HG03135 (cell line): ENCODE measurements at regions not wholly inside any gene's neighbourhood (a gene's known extent, or its start where the extent isn't known, plus 50 kb on each side); places are given as distances from the start of the nearest gene placed in this dataset.

ENCODE experiments used
- ATAC-seq: cut with Tn5 transposase; IDR thresholded peaks from one replicate; pipeline ENCODE4 v1.9.1; 2021; ENCODE audit warnings: mild to moderate bottlenecking, moderate library complexity; ENCODE audit not compliant: unreplicated experiment

DNA sequence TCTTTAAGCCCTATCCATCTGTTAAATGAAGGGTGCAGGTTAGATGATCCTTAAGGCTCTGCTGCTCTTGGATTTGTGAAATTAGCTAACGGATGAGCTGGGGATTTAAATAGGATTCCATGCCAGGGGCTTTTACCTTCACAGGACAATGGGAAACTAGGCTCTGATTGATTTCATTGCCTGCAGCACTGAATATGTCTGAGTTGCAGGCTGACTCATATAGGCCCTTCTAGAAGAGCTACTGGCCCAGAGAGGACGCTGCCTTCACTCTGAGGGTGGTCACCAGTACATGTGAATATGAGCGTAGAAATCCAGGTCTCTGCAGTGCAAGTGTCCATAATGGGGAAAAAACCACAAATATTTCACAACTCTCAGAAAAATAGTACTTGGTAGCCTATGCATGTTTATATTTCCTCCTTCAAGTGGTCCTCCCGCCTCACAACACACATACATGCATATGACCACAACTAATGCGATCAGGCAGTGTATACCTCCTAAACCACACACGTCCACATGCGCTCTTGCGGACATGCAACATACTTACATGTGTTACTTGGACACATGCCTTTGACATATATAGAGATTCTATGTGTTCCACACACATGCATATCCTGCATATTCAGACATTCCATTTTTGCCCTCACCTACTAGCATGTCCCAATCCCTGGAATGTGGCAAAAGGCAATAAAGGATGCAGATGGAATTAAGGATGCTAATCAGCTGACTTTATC is 233.8 kb upstream of the JUN start:
- no peak for ATAC-seq

DNA sequence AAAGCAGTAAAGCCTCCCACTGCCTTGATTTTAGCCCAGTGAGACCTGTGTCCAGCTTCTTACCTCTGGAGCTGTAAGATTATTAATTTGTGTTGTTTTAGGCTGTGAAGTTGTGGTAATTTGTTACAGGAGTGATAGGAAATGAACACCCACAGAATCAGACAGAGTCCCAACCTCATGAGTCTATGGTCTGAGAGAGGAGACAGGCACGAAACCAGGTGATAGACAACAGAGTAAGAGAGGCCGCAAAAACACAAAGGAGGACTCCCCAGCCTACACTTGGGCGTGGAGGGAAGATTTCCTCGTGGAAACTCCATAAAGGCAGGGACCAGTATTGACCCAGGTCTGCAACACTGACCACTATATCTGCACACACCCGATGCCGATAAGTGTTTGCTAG is 234.6 kb upstream of the JUN start:
- ATAC-seq = no peak

DNA sequence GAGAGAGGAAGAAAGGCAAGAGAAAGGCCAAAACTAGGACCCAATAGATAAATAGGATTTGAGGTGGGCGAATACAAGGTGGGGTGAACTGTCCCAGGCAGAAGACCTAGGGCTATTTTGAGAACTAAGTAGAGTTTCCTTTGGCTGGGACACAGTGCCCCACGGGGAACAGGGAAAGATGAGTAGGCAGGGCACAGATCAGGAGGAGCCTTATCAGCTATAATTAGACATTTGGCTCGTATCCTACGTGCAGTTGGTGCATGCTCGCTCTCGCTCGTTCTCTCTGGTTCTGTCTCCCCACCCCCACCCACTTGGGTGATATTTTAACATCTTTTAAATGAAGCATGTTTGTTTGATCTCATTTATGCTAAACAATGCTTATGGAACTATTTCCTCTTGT is 235.0 kb upstream of the JUN start:
- no peak for ATAC-seq

DNA sequence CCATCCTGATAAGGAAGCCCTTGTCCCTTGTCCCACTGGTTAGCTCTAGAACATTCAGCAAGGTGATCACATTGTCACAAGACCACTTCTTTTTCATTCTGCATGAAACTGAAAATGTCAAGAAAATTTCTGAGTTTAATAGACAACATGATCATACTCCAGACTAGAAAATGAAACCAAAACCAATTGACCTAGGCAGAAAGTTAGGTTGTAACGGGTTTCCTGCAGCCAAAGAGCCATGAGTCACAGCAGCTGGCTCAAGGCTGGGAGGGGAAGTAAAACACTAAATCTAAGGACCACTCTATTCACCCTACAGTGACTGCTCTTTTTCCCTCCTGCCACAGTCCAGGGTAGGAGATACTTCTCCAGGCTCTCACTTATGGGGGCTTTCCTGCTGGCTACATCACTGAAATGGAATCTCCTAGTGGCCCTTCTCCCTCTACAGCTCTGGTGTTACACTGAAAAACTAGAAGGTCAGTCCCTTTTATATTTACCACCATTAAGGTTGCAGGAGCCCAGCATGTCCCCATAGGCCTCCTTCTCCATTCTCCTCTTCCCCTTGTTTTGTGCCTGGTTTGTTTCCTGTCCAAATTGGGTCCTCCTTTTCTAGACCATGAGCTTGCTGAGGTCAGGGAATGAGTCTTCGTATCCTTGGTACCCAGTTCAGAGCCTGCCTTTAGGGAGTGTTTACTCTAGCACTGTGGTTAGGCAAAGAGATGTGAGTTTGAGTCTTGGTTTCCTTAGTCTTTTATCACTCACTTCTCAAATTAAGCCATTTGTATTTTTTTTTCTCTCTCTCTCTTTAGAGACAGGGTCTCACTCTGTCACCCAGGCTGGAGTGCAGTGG is 236.5 kb upstream of the JUN start:
- ATAC-seq = peak; percentile 88

DNA sequence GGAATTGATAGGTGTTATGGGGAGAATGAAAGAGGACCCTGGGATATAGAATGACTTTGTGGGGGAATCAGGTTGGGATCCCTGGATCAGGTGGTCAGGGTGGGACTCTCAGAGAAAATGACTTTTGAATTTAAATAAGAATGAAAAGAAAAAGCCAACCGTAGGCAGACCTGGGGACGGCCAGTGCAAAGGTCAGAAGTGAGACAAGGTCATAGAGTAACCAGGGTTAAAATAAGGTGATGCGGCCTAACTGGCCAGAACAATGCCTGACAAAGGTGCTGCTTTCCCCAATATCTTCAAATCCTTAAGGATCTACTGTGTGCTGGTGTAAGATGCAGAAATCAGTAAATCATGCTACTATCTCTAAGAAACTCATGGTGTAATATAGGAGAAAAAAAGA is 238.4 kb upstream of the JUN start:
- ATAC-seq = no peak

DNA sequence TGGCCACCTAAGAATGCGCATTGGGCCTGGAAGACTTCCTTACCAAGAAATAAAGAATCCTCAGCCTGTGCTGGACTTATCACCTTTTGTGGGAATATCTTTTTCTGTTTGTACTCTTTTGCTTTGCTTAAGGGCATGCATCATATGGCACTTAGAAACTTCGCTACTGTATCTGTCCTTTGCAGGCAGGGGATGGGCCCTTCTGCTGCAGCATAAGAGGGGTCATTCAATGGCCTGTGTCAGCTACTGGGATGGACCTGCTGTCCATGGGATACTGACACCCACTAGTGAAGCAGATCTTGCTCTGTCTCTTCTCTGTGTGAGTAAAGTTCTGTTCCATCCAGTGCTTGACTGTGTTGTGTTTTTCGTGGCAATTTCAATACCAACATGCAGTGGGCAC is 239.0 kb upstream of the JUN start:
- ATAC-seq = no peak

DNA sequence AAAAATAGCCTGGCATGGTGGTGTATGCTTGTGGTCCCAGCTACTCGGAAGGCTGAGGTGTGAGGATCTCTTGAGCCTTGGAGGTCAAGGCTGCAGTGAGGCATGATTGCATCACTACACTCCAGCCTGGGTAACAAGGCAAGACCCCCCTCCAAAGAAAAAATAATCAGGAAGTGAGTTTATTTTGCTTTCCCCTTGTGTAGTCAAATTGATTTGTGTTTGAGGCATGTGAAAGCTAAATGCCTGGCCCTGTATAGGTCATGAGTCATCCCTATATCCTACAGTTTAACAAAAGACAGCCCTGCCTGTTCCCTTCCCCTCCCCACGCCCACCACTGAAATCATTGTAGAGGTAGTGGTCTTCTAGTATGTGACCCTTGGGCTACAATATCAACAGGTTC is 241.4 kb upstream of the JUN start:
- no peak for ATAC-seq

DNA sequence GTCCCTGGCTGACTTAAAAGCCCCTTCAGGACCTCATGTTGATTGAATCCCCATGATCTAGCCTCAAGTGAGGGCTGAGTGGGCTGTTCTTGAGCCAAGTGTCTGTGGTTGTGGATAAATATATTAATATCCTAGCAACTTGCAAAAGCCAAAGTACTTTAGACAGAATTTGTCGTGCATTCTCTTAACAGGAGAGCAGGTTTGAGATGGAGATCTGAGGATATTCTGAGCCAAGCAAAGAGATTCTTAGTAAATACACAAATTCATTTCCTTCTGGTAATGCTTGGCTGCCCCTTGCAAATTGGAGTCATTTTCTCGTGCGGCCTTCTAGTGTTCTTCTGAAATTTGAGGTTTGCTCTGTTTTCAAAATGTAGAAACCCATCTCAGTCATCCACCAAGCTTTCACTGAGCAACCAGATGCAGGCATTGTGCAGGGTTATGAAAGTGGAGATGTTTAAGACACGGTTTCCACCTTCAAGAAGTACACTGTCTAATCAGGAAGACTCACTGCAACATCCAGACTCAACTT is 242.1 kb upstream of the JUN start:
- peak; percentile 91 for ATAC-seq

DNA sequence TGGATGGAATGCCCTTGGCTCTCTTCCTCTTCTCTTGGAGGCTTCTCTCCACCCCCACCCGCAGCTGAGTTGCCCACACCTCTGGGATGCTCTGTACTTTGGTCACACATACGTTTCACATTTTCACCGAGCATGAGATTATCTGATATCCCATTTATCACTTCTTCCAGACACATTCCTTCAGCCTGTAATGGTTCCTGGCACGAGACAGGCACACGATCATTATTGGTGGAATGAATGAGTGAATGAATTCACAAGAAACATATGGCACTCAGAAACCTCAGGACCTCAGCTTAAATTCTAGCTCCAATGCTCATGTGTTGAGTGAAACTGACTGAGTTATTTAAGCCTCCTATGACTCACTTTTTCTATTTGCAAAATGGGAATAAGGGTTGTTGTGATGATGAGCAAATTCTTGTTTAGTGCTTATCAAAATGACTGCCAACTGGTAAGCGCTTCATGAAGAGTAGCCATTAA is 242.7 kb upstream of the JUN start:
- no peak for ATAC-seq

DNA sequence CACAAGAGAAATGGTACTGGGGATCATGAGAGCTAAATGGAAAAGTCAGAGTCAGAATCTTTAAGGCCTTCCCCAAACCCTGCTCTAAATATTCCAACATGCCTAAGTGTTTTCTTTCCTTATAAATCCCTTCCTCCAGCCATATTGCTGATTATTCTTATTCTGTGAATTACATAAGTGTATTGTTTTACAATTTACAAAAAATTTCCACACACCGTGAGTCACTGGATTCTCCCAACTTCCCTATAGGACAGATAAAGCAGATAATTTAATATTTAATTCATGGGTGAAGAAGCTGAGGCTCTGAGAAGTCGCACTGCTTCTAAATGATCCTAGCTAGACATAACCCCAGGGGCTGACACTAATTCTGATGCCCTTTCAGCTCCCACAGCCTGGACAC is 243.3 kb upstream of the JUN start:
- ATAC-seq = no peak

DNA sequence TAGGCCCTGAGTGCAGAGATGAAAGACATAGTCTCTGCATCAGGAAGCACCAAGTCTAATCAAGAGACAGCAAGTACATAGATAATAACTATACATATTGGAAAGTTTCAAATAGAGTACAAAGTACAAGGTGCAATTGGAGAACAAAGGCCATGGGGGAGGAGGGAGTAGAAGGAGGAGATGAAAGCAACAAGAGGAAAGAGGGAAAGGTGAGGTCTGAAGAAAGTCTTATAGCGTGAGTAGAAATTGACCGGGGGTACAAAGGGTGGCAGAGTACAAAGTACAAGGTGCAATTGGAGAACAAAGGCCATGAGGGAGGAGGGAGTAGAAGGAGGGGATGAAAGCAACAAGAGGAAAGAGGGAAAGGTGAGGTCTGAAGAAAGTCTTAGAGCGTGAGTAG is 244.2 kb upstream of the JUN start:
- no peak for ATAC-seq

DNA sequence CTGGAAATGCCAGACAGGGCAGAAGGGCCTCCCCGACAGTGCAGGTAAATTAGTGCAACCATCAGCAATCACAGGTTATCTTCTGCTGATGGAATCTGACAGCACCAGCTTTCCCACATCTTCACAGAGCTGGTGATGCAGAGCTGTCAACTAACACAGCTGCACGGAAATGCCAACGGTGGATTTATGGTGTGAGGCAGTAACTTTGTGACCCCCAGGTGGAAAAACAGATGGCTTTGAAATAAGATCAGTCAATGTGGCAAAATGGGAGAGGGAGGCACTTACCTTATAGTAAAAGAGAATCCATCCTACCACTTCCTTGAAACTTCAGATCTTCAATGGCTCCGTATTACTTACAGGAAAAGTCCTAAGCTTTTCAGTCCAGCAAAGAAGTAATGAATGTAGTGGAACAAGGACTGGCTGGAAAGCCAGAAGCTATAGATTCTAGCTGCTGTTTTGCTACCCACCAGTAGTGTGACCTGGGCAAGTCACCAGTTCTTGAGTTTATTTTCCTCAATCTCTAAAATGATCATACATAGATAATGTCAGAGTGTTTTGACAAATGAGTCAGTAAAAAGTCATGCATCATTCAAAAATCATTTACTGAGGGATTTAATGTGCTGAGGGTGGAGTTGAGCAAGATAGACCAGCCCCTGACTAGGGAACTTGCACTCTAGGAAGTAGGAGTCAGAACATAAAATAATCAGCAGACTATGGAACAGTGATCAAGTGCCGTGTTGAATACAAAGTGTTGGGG is 245.7 kb upstream of the JUN start:
- ATAC-seq = no peak

DNA sequence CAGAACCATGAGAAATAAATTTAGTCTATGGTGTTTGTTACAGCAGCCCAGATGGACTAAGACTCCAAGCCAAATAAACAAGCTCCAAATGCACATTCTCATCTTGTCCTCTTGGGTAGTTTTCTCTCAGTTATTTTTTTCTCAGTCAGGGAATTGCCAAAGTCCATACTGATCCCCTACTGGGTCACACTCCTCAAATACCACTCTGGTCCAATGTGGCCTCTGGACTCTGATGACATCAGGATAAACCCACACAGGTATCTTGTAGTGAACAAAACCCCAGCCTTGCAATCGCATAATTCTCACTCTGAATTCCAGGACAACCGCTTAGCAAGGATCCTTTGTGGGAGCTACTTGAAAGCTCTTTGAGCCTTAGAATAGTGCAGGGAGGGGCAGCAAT is 248.4 kb upstream of the JUN start:
- ATAC-seq = no peak

DNA sequence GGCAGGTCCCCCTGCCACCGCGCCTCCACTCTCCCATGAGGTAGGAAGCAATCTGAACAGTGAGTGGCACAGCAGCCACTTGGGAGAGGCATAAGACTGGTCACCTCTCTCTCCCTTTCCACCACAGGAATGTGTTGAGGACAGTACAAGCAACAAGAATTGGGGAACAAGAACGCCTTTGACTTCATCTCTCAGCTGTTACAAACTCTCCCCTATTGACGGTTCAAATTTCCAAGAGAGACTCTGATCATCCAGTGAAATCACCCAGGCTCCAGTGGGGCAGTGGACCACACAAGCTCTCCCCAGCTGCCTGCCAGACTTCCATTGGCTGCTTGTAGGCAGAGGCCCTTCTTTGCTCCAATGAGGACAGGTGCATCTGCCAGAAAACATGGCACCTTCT is 249.9 kb upstream of the JUN start:
- ATAC-seq = no peak

DNA sequence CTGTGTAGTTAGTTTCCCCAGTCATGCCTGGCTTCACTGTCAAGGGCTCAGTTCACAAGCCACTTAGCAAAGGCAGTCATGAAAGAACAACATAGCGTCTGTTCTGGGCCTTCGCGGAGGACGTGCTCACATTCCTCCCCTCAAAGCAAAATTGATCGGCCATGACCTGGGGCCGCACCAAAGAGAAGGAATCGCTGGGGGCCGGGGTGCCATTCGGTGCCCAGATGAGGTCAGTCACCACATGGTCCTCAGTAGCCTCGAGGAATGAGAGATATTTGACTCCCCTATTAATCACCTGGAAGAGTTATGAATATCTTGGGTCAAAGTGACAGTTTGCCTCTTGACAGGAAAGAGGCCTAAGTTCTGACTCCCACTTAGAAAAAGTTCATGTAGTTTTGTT is 251.1 kb upstream of the JUN start:
- no peak for ATAC-seq

DNA sequence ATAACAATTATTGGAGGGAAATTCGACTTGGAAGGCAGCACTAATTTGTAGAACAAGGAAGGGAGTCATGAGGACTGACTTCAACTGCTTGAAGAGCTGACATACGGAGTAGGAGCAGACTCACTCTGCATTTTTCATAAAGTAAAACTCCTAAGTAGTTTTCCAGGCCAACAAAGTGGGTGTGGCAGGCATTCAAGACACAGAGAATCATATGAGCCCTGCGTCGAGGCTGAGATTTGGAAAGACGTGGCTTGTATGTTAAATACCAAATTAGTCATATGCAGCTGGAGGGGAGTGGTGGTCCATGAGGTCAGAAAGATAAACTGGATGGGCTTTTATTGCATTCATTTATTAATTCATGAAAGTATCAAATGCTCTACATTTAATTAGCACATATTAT is 255.7 kb upstream of the JUN start:
- no peak for ATAC-seq

DNA sequence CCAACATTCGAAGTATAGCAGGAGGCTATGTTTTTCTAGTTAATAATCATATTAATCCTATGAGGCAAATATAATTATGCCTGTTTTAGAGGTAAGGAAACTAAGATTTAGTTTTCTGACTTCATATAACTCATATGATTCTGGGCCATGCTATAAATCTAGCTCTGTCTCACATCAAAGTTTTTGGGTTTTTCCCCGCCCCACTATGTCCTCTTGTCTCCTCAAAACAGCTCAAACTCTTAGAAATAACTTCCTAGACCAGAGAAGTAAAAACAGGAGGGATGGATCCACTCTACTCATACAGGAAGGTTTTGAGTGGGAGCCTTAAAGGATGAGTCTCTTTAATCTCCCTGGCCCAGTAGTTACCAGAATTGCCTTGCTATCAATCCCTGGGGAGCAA is 256.4 kb upstream of the FGGY start:
- ATAC-seq = no peak

DNA sequence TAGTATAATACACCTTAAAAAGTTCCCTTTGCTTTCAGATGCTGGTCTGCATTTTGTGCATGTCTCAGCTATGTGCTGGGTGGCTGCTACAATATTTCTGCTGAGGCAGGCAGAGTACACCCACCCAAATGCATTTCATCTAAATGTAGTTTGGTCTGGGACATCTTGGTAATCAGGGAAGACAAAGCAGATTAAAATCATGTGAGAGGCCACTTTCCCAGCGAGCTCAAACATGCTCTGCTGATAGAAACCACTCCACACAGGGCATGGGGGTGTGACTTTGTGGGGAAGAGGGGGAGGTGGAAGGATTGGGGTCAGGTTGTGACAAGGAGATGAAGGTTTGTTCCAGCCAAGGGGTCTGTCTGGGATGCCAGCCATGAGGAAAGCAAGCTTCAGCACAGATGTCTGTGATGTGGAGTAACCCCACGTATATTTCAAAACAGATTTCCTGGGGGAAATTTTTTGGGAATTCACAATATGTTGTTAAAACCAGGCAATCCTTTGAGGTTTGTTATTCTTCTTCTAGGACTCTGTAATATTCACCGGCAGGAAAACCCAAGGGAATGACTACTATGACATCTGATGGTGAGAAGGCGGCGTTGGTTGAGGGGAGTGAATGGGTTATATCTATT is 255.1 kb upstream of the FGGY start:
- ATAC-seq = no peak

DNA sequence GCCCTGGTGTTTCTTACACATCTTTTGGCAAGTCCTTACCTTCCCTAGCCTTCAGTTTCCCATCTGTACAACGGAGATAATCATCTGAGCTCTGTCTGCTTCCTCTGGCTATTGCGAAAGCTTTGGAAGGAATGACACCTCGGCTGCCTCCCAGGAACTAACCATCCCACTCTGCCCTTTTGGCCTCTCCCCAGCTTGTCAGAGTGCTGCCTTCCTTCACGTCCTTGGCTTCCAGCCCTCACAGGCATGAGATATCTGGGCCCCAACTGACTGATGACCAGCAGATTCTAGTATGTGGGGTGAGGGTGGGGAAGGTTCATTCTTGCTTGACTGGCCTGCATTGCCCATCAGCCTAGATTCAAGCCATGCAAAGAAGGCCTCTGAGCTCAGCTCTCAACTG is 253.1 kb upstream of the FGGY start:
- ATAC-seq = no peak

DNA sequence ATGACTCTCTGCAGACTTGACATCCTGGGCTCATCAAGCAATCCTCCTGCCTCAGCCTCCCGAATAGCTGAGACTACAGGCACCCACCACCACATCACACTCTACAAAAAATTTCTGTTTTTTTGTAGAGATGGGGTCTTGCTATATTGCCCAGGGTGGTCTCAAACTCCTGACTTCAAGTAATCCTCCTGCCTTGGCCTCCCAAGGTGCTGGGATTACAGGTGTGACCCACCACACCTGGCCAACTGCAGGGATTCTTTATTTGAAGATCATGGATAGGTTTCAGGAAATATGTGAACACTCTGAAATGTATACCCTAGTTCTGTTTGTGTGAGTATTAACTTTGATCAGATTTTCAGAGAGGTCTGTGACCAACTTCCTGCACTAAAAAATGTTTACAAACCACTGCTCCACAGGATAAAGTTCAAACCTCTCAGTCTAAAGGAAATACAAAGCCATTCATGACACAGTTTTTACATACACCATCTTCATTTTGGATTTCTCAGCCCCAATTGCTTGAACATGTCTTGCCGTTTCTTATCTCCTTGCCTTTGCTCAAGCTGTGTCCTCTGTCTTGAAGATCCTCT is 252.3 kb upstream of the FGGY start:
- no peak for ATAC-seq

DNA sequence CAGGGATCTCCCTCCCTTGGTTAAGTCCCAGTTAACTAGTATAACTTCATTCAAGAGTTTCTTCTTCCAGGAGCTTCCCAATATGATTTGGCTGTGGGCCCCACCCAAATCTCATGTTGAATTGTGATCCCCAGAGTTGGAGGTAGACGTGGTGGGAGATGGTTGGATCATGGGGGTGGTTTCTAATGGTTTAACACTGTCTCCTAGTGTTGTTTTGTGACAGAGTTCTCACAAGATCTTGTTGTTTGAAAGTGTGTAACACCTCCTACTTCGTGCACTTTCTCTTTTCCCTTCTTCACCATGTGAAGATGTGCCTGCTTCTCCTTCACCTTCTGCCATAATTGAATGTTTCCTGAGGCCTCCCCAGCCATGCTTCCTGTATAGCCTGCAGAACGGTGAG is 251.8 kb upstream of the FGGY start:
- ATAC-seq = no peak
